Astrocyte (in vitro differentiated cells and primary cell): ENCODE measurements at regions not wholly inside any gene's neighbourhood (a gene's known extent, or its start where the extent isn't known, plus 50 kb on each side); places are given as distances from the start of the nearest gene placed in this dataset.

Experiments
- DNase-seq: peaks from one replicate; pipeline ENCODE4 v3.0.0-alpha.2; 2010; ENCODE audit warnings: low read depth
- FAIRE-seq: peaks from 2 replicates; lab custom pipeline; 2011; peaks lifted over from hg19 to GRCh38; lab: Jason Lieb, UNC
- H2AFZ ChIP-seq: 2 replicates; pipeline ENCODE4 v1.6.0; 2012; ENCODE audit warnings: low read depth, low read length, inconsistent platforms
- H3K27ac ChIP-seq: 2 replicates; pipeline ENCODE4 v1.5.1; 2011; ENCODE audit warnings: low read depth, low read length, inconsistent platforms
- H3K27me3 ChIP-seq: 2 replicates; pipeline ENCODE4 v1.6.0; 2011; ENCODE audit warnings: low read length, inconsistent platforms; ENCODE audit not compliant: insufficient read depth
- H3K36me3 ChIP-seq: 2 replicates; pipeline ENCODE4 v1.5.1; 2011; ENCODE audit warnings: low read length, inconsistent platforms; ENCODE audit not compliant: insufficient read depth
- H3K4me1 ChIP-seq: 2 replicates; pipeline ENCODE4 v1.5.1; 2011; ENCODE audit warnings: low read length, inconsistent platforms; ENCODE audit not compliant: insufficient read depth
- H3K4me2 ChIP-seq: 2 replicates; pipeline ENCODE4 v1.6.0; 2012; ENCODE audit warnings: low read length, inconsistent platforms
- H3K4me3 ChIP-seq: 2 replicates; pipeline ENCODE4 v1.5.1; 2011; ENCODE audit warnings: low read depth, mild to moderate bottlenecking, low read length, inconsistent platforms; ENCODE audit not compliant: insufficient read depth
- H3K79me2 ChIP-seq: 2 replicates; pipeline ENCODE4 v1.6.0; 2012; ENCODE audit warnings: mild to moderate bottlenecking, low read length, inconsistent platforms; ENCODE audit not compliant: insufficient read depth
- H3K9ac ChIP-seq: 2 replicates; pipeline ENCODE4 v1.6.0; 2012; ENCODE audit warnings: mild to moderate bottlenecking, low read length, inconsistent platforms
- H3K9me3 ChIP-seq: 2 replicates; pipeline ENCODE4 v1.5.1; 2012; ENCODE audit warnings: low read depth, mild to moderate bottlenecking, low read length, inconsistent platforms; ENCODE audit not compliant: insufficient read depth
- H4K20me1 ChIP-seq: 2 replicates; pipeline ENCODE4 v1.6.0; 2012; ENCODE audit warnings: low read length, inconsistent platforms; ENCODE audit not compliant: insufficient read depth
- H3K27ac Mint-ChIP-seq: one replicate; pipeline ENCODE4 v1.8.0; 2021; ENCODE audit warnings: mild to moderate bottlenecking, mixed read lengths; ENCODE audit not compliant: unreplicated experiment
- H3K27me3 Mint-ChIP-seq: one replicate; pipeline ENCODE4 v1.8.0; 2021; ENCODE audit warnings: low read depth, mixed read lengths; ENCODE audit not compliant: unreplicated experiment
- H3K36me3 Mint-ChIP-seq: one replicate; pipeline ENCODE4 v1.8.0; 2021; ENCODE audit warnings: low read depth, mixed read lengths; ENCODE audit not compliant: unreplicated experiment
- H3K4me1 Mint-ChIP-seq: one replicate; pipeline ENCODE4 v1.8.0; 2021; ENCODE audit warnings: low read depth, mixed read lengths; ENCODE audit not compliant: unreplicated experiment
- H3K4me3 Mint-ChIP-seq: one replicate; pipeline ENCODE4 v1.8.0; 2021; ENCODE audit warnings: mild to moderate bottlenecking, moderate library complexity, mixed read lengths; ENCODE audit not compliant: unreplicated experiment
- H3K9me3 Mint-ChIP-seq: one replicate; pipeline ENCODE4 v1.8.0; 2021; ENCODE audit warnings: mild to moderate bottlenecking, mixed read lengths; ENCODE audit not compliant: unreplicated experiment
- CTCF ChIP-seq: IDR thresholded peaks from 2 replicates; pipeline ENCODE4 v1.5.1; 2011; ENCODE audit warnings: low read depth, mild to moderate bottlenecking, inconsistent platforms, low read length, moderate library complexity; ENCODE audit not compliant: insufficient read depth
- EZH2 ChIP-seq: IDR thresholded peaks from 2 replicates; pipeline ENCODE4 v1.6.1; 2012; ENCODE audit warnings: mild to moderate bottlenecking, low read length, inconsistent platforms; ENCODE audit not compliant: insufficient read depth

- H3K9me3 ChIP-seq: no peaks in the 10 kb centered on the region
- no peak overlapping the region for H3K27ac Mint-ChIP-seq
- H3K36me3 Mint-ChIP-seq: no peaks in the 10 kb centered on the region
- no peak overlapping the region for H3K9ac ChIP-seq
- FAIRE-seq (peak; percentile 26), DNase-seq (no peak)
- no peaks in the 10 kb centered on the region for H3K36me3 ChIP-seq
- no peaks in the 10 kb centered on the region for H3K9me3 Mint-ChIP-seq
- no peak overlapping the region for H3K4me3 ChIP-seq
- H3K79me2 ChIP-seq: no peaks in the 10 kb centered on the region
- H3K27me3 Mint-ChIP-seq: peaks cover 3% of the 10 kb centered on the region
- H3K27ac ChIP-seq: no peak overlapping the region
- H3K27me3 ChIP-seq: no peaks in the 10 kb centered on the region
- no peak overlapping the region for H2AFZ ChIP-seq
- TF ChIP-seq EZH2 (no peak), CTCF (no peak)
- no peak overlapping the region for H3K4me3 Mint-ChIP-seq
- peaks cover 6% of the 10 kb centered on the region for H3K4me1 Mint-ChIP-seq
- H3K4me2 ChIP-seq: no peak overlapping the region
- H3K4me1 ChIP-seq: peaks cover 6% of the 10 kb centered on the region
- no peaks in the 10 kb centered on the region for H4K20me1 ChIP-seq
Measured at GRCh38 chr6:84514089-84514971, 250.1 kb downstream of the TBX18 start.

GRCh38 chr6:84512391-84512790, 252.0 kb downstream of the TBX18 start:
- no peak overlapping the region for H3K27ac Mint-ChIP-seq

More at GRCh38 chr6:84512391-84512790, 252.0 kb downstream of the TBX18 start:
- Histone ChIP-seq H3K4me1 (peaks cover 6% of the 10 kb centered on the region), H4K20me1 (no peaks in the 10 kb centered on the region), H3K9ac (no peak overlapping the region), H3K4me2 (no peak overlapping the region), H3K27me3 (no peaks in the 10 kb centered on the region), H3K36me3 (no peaks in the 10 kb centered on the region), H3K27ac (no peak overlapping the region), H3K4me3 (no peak overlapping the region), H3K9me3 (no peaks in the 10 kb centered on the region), H2AFZ (no peak overlapping the region), H3K79me2 (no peaks in the 10 kb centered on the region)
- FAIRE-seq: no peak
- Mint-ChIP-seq H3K4me1 (peaks cover 10% of the 10 kb centered on the region), H3K36me3 (no peaks in the 10 kb centered on the region), H3K27me3 (peaks cover 3% of the 10 kb centered on the region), H3K9me3 (no peaks in the 10 kb centered on the region), H3K4me3 (no peak overlapping the region)
- TF ChIP-seq EZH2 (no peak), CTCF (no peak)
- DNase-seq: peak; percentile 49
